HCT116 (cell line): ENCODE measurements at regions not wholly inside any gene's neighbourhood (a gene's known extent, or its start where the extent isn't known, plus 50 kb on each side); places are given as distances from the start of the nearest gene placed in this dataset.

Experiments used
- ATAC-seq: fragments of 200-7000 bp; cut with Tn5 transposase; 2 replicates; pipeline ENCODE4 v1.9.1; 2020; ENCODE audit warnings: mild to moderate bottlenecking, moderate library complexity
- BruUV-seq: library from RNA; stranded (reverse); fragments of 400-500 nt; replicated peaks from 2 replicates; lab custom pipeline; 2021; lab: Mats Ljungman, UMichigan
- CTCF ChIA-PET: fragments of 300-600 bp; sonication (Branson Sonifier 250); formaldehyde crosslinking; loops from one replicate; lab custom pipeline; 2021; ENCODE audit warnings: antibody characterized with exemption; lab: Charles Lee
- POLR2A ChIA-PET: fragments of 300-600, 350-600 bp; sonication (Branson Sonifier 250); formaldehyde crosslinking; loops from one replicate; lab custom pipeline; 2021; ENCODE audit warnings: antibody characterized with exemption; lab: Charles Lee
- RAD21 ChIA-PET, 2 experiments: fragments of 300-600 bp; sonication (Branson Sonifier 250); formaldehyde crosslinking; loops; one replicate each; lab custom pipeline; 2023; ENCODE audit warnings: low total read pairs in 2 of 2; ENCODE audit not compliant: uncharacterized antibody in 2 of 2, unreplicated experiment in 2 of 2, low non-redundant PET in 1 of 2; lab: Charles Lee
- DNase-seq: peaks from one replicate; pipeline ENCODE4 v3.0.0-alpha.2; 2010; ENCODE audit warnings: low read depth, low spot score
- H2AFZ ChIP-seq: fragments of 200-600 bp; shearing (Covaris generic), sonication (generic); 2 replicates; pipeline ENCODE4 v1.6.1; 2017; ENCODE audit warnings: low read depth, mixed run types, mixed read lengths, antibody characterized with exemption, low read length; ENCODE audit not compliant: poor library complexity, severe bottlenecking
- H3K27ac ChIP-seq: 2 replicates; pipeline ENCODE4 v1.5.1; 2012; ENCODE audit warnings: low read depth, low read length
- H3K27me3 ChIP-seq: fragments of 200-600 bp; sonication (generic); 2 replicates; pipeline ENCODE4 v1.6.1; 2016; ENCODE audit warnings: mixed run types, low read length, mixed read lengths; ENCODE audit not compliant: insufficient read depth
- H3K36me3 ChIP-seq, 2 experiments: fragments of 200-500 bp in 1 of 2; fragments of 200-600 bp in 1 of 2; sonication (Bioruptor generic) in 1 of 2; sonication (generic) in 1 of 2; 2 replicates each; pipeline versions ENCODE4 v1.5.1 to v1.6.1; 2014 to 2016; ENCODE audit warnings: low read length in 2 of 2, inconsistent platforms in 1 of 2, mixed read lengths in 1 of 2, mixed run types in 1 of 2; ENCODE audit not compliant: insufficient read depth in 2 of 2, control insufficient read depth in 1 of 2
- H3K4me1 ChIP-seq, 2 experiments: fragments of 200-600 bp in 1 of 2; sonication (generic) in 1 of 2; 2 replicates each; pipeline versions ENCODE4 v1.5.1 to v1.6.1; 2012 to 2017; ENCODE audit warnings: low read length in 2 of 2, inconsistent platforms in 1 of 2, mild to moderate bottlenecking in 1 of 2, mixed read lengths in 1 of 2, mixed run types in 1 of 2, moderate library complexity in 1 of 2; ENCODE audit not compliant: insufficient read depth in 2 of 2, control insufficient read depth in 1 of 2
- H3K4me2 ChIP-seq: fragments of 200-600 bp; sonication (generic); 2 replicates; pipeline ENCODE4 v1.6.1; 2017; ENCODE audit warnings: mixed run types, low read length, mixed read lengths
- H3K4me3 ChIP-seq, 2 experiments: fragments of 200-600 bp in 1 of 2; sonication (generic) in 1 of 2; replicated peaks in 1 of 2; 2 replicates each; pipeline ENCODE4 v1.5.1; 2011 to 2016; ENCODE audit warnings: low read length in 2 of 2, control low read depth in 1 of 2, low read depth in 1 of 2, mild to moderate bottlenecking in 1 of 2, mixed read lengths in 1 of 2, mixed run types in 1 of 2
- H3K79me2 ChIP-seq: fragments of 200-600 bp; sonication (generic); 2 replicates; pipeline ENCODE4 v1.6.1; 2017; ENCODE audit warnings: mild to moderate bottlenecking, mixed run types, low read length, moderate library complexity, mixed read lengths; ENCODE audit not compliant: insufficient read depth
- H3K9ac ChIP-seq: fragments of 200-600 bp; sonication (generic); 2 replicates; pipeline ENCODE4 v1.6.1; 2016; ENCODE audit warnings: low read length, mixed read lengths
- H3K9me2 ChIP-seq: fragments of 200-600 bp; sonication (generic), shearing (Covaris generic); 2 replicates; pipeline ENCODE4 v1.6.1; 2017; ENCODE audit warnings: mixed run types, mild to moderate bottlenecking, moderate library complexity; ENCODE audit not compliant: insufficient read depth
- H3K9me3 ChIP-seq, 2 experiments: fragments of 200-500 bp in 1 of 2; fragments of 200-600 bp in 1 of 2; sonication (Bioruptor generic) in 1 of 2; sonication (generic) in 1 of 2; 2 replicates each; pipeline ENCODE4 v1.6.1; 2014 to 2017; ENCODE audit warnings: low read length in 2 of 2, mixed read lengths in 2 of 2, inconsistent platforms in 1 of 2, low read depth in 1 of 2, mild to moderate bottlenecking in 1 of 2, mixed run types in 1 of 2, moderate library complexity in 1 of 2; ENCODE audit not compliant: control insufficient read depth in 1 of 2, insufficient read depth in 1 of 2
- H4K20me1 ChIP-seq: fragments of 200-600 bp; sonication (generic), shearing (Covaris generic); 2 replicates; pipeline ENCODE4 v1.6.1; 2017; ENCODE audit warnings: mixed run types, mild to moderate bottlenecking, moderate library complexity; ENCODE audit not compliant: insufficient read depth
- ATF3 ChIP-seq: IDR thresholded peaks from 2 replicates; pipeline ENCODE4 v1.6.1; 2012
- CBX3 ChIP-seq: IDR thresholded peaks from 2 replicates; pipeline ENCODE4 v1.6.1; 2012; ENCODE audit warnings: low read depth
- CTCF ChIP-seq, 3 experiments: fragments of 200-600 bp in 1 of 3; sonication (generic) in 1 of 3; IDR thresholded peaks in 2 of 3; conservative IDR thresholded peaks in 1 of 3; 2 replicates each; pipeline ENCODE4 v1.5.1; 2012 to 2017; ENCODE audit warnings: low read depth in 2 of 3, low read length in 2 of 3, antibody characterized with exemption in 1 of 3, borderline replicate concordance in 1 of 3, control low read depth in 1 of 3, mild to moderate bottlenecking in 1 of 3, mixed read lengths in 1 of 3, mixed run types in 1 of 3, moderate library complexity in 1 of 3; ENCODE audit not compliant: insufficient read depth in 1 of 3
- EGR1 ChIP-seq: IDR thresholded peaks from 2 replicates; pipeline ENCODE4 v1.6.1; 2012; ENCODE audit warnings: low read depth
- EZH2 ChIP-seq: fragments of 200-600 bp; sonication (generic); IDR thresholded peaks from 2 replicates; pipeline ENCODE4 v1.6.1; 2017; ENCODE audit warnings: antibody characterized with exemption, mixed run types
- EZH2phosphoT487 ChIP-seq: fragments of 200-600 bp; IDR thresholded peaks from 2 replicates; pipeline ENCODE4 v1.6.1; 2018; ENCODE audit warnings: antibody characterized with exemption, borderline replicate concordance
- FOSL1 ChIP-seq: IDR thresholded peaks from 2 replicates; pipeline ENCODE4 v1.6.1; 2012; ENCODE audit warnings: low read depth
- JUND ChIP-seq: IDR thresholded peaks from 2 replicates; pipeline ENCODE4 v1.6.1; 2012
- POLR2A ChIP-seq: IDR thresholded peaks from 2 replicates; pipeline ENCODE4 v1.7.0; 2011; ENCODE audit warnings: borderline replicate concordance; ENCODE audit not compliant: insufficient read depth, insufficient read length; ENCODE audit errors: extremely low read depth
- POLR2AphosphoS5 ChIP-seq: IDR thresholded peaks from 2 replicates; pipeline ENCODE4 v1.6.1; 2011; ENCODE audit warnings: mild to moderate bottlenecking, low read depth, low read length, moderate library complexity
- RAD21 ChIP-seq: IDR thresholded peaks from 2 replicates; pipeline ENCODE4 v1.6.1; 2012; ENCODE audit warnings: low read depth, mild to moderate bottlenecking
- SP1 ChIP-seq: IDR thresholded peaks from 2 replicates; pipeline ENCODE4 v1.6.1; 2012; ENCODE audit warnings: low read depth
- SRF ChIP-seq: IDR thresholded peaks from 2 replicates; pipeline ENCODE4 v1.6.1; 2012; ENCODE audit warnings: low read depth
- TCF7L2 ChIP-seq: IDR thresholded peaks from 2 replicates; pipeline ENCODE4 v1.7.0; 2011; ENCODE audit warnings: borderline replicate concordance, inconsistent platforms; ENCODE audit not compliant: insufficient read depth, insufficient read length; ENCODE audit errors: extremely low read depth
- YY1 ChIP-seq: IDR thresholded peaks from 2 replicates; pipeline ENCODE4 v1.6.1; 2011; ENCODE audit warnings: low read length, low read depth, moderate library complexity, mild to moderate bottlenecking; ENCODE audit not compliant: insufficient replicate concordance; ENCODE audit errors: extremely low read depth
- ZNF274 ChIP-seq: fragments of 200-500 bp; sonication (Bioruptor generic); IDR thresholded peaks from 2 replicates; pipeline ENCODE4 v1.6.1; 2014; ENCODE audit warnings: mild to moderate bottlenecking, low read depth, low read length, inconsistent platforms
- intact Hi-C: fragments of 100-400 bp; cut with micrococcal nuclease; formaldehyde crosslinking; loops from 2 replicates; pipeline ENCODE4 v1.10.0; 2022

- TF ChIP-seq CTCF (IDR thresholded peaks at IDR 0.05 in 2 of 3, conservative IDR thresholded peaks at IDR 0.05 in 1 of 3; ENCODE audit: borderline replicate concordance in 1 of 3, insufficient read depth in 1 of 3, low read depth in 2 of 3, low read length in 2 of 3) (no peak), EGR1 (no peak)
Observed at GRCh38 chr5:89055695-89056085, 172.7 kb upstream of the MEF2C start (continued).

GRCh38 chr5:89055015-89055694 is 172.2 kb upstream of the MEF2C start:
- Histone ChIP-seq H3K79me2 (no peaks in the 10 kb centered on the region), H3K4me1 (no peaks in the 10 kb centered on the region), H2AFZ (no peak overlapping the region), H3K36me3 (no peaks in the 10 kb centered on the region), H3K9me2 (no peaks in the 10 kb centered on the region), H4K20me1 (no peaks in the 10 kb centered on the region), H3K4me3 (no peak overlapping the region), H3K27me3 (no peaks in the 10 kb centered on the region), H3K27ac (no peak overlapping the region), H3K9me3 (0 out of 4 replicates have a peak, but pooled peaks cover 3% of the 10 kb centered on the region in 2 experiments), H3K9ac (no peak overlapping the region), H3K4me2 (no peak overlapping the region)
- CTCF ChIA-PET, result no interaction called here
- no peak for ATAC-seq
- BruUV-seq, result no TSS peak
- RAD21 ChIA-PET, result no interaction called here
- TF ChIP-seq JUND (no peak), EZH2 (no peak), CBX3 (no peak), YY1 (no peak), ZNF274 (no peak), EZH2phosphoT487 (no peak), POLR2A (no peak), EGR1 (no peak), TCF7L2 (no peak), RAD21 (no peak), CTCF (IDR thresholded peaks at IDR 0.05 in 2 of 3, conservative IDR thresholded peaks at IDR 0.05 in 1 of 3; ENCODE audit: borderline replicate concordance in 1 of 3, insufficient read depth in 1 of 3, low read depth in 2 of 3, low read length in 2 of 3) (no peak), SRF (no peak), POLR2AphosphoS5 (no peak), SP1 (no peak), FOSL1 (no peak), ATF3 (no peak)
- intact Hi-C loops, result no loop called here
- DNase-seq, result no peak
- POLR2A ChIA-PET, result no interaction called here
